Erythroblast (primary cell): ENCODE measurements at regions not wholly inside any gene's neighbourhood (a gene's known extent, or its start where the extent isn't known, plus 50 kb on each side); places are given as distances from the start of the nearest gene placed in this dataset.

Experiments
- GATA1 ChIP-seq: IDR thresholded peaks from 2 replicates; pipeline ENCODE4 v1.6.1; 2011; ENCODE audit warnings: low read depth, mild to moderate bottlenecking, control low read depth, low read length, moderate library complexity
- POLR2A ChIP-seq: IDR thresholded peaks from 2 replicates; pipeline ENCODE4 v1.6.1; 2011; ENCODE audit warnings: mild to moderate bottlenecking, low read length

DNA sequence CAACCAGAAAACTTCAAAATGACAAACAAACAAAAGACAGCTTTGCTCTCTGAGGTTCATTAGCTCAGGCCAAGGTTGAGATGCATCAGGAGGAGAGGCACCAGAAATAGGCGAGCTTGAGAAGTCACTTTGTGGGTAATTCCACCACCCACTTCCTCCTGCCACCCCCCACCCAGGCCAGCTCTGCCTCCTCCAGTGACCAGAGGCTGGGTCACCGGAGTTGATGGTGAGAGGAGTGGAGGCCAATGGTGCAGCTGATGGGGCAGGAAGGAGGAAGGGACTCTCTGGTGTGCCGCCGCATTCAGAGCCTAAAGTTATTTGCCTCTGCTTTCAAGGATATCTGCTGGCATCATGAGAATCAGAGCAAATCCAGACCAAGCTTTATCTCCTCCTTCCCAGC, 73.8 kb upstream of the ASTN2 start:
- TF ChIP-seq POLR2A (no peak), GATA1 (no peak)
